ENCODE measurements at regions not wholly inside any gene's neighbourhood (a gene's known extent, or its start where the extent isn't known, plus 50 kb on each side); places are given as distances from the start of the nearest gene placed in this dataset.
A peak's percentile ranks its signal among the peaks of the same experiment; 100 is the strongest.

DNA sequence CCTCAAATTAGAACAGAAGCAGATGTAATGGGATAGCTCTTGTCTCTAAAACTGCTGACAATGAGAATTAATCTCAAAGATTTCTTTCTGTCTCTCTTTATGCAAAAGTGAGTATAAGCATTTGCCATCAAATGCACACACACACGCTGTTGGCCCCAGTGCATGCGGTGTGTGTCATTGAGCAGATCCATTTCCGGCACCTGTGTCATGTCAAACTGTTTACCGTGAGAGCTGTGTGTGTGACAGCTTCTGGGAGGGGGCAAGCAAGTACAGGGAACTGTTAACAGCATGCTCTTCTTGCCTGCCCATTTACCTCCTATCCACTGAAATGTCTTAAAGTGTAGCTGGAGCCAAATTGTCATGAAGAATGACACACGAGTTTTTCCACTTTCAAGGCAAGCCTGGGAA lies 297.9 kb upstream of the FAT4 start:
- Histone ChIP-seq H3K4me2 (ENCODE audit: insufficient read depth, low read length) (no peak overlapping the region), H3K9ac (ENCODE audit: insufficient read depth in 1 of 2, low read depth in 2 of 2, low read length in 2 of 2) (no peak overlapping the region), H3K9me1 (ENCODE audit: control insufficient read depth, insufficient read depth, low read length) (no peaks in the 10 kb centered on the region), H2AFZ (ENCODE audit: low read depth, low read length) (no peak overlapping the region), H3K36me3 (ENCODE audit: control insufficient read depth, insufficient read depth, low read length) (no peaks in the 10 kb centered on the region), H3K79me2 (ENCODE audit: control insufficient read depth, insufficient read depth, low read length) (no peaks in the 10 kb centered on the region), H3K4me1 (replicated peaks in 1 of 2; ENCODE audit: control insufficient read depth in 2 of 2, insufficient read depth in 2 of 2, low read length in 2 of 2) (no peaks in the 10 kb centered on the region), H4K20me1 (replicated peaks; ENCODE audit: control insufficient read depth, insufficient read depth, low read length) (no peaks in the 10 kb centered on the region), H3K27ac (ENCODE audit: extremely low read depth, low read depth, low read length) (no peak overlapping the region), H3K9me3 (replicated peaks; ENCODE audit: control insufficient read depth, insufficient read depth, low read depth, low read length) (no peaks in the 10 kb centered on the region; the same call in 1 of the 2 replicates), H3K27me3 (ENCODE audit: control insufficient read depth in 2 of 2, insufficient read depth in 2 of 2, low read length in 2 of 2) (no peaks in the 10 kb centered on the region), H3K4me3 (no peak overlapping the region)
- CTCF ChIA-PET (ENCODE audit: low intra/inter-chr PET ratio) = no interaction called here
- TF ChIP-seq, protein P1, sequence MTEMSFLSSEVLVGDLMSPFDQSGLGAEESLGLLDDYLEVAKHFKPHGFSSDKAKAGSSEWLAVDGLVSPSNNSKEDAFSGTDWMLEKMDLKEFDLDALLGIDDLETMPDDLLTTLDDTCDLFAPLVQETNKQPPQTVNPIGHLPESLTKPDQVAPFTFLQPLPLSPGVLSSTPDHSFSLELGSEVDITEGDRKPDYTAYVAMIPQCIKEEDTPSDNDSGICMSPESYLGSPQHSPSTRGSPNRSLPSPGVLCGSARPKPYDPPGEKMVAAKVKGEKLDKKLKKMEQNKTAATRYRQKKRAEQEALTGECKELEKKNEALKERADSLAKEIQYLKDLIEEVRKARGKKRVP (CRISPR knock-in tag; IDR thresholded peaks at IDR 0.05) = no peak
- TF ChIP-seq ZNF316 (IDR thresholded peaks at IDR 0.05) (peak; percentile 47; the same call in 1 of the 2 replicates), MAFG (tag; conservative IDR thresholded peaks at IDR 0.05) (peak; percentile 27; the same call in 1 of the 2 replicates)
- TF ChIP-seq, protein P2, sequence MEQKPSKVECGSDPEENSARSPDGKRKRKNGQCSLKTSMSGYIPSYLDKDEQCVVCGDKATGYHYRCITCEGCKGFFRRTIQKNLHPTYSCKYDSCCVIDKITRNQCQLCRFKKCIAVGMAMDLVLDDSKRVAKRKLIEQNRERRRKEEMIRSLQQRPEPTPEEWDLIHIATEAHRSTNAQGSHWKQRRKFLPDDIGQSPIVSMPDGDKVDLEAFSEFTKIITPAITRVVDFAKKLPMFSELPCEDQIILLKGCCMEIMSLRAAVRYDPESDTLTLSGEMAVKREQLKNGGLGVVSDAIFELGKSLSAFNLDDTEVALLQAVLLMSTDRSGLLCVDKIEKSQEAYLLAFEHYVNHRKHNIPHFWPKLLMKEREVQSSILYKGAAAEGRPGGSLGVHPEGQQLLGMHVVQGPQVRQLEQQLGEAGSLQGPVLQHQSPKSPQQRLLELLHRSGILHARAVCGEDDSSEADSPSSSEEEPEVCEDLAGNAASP (IDR thresholded peaks at IDR 0.05) = no peak
- DNase-seq (ENCODE audit: extremely low read depth in 1 of 4, low spot score in 3 of 4) = no peak
- BruUV-seq (replicated peaks) = no TSS peak
- 0% methylated on average over 5 of the region's 5 CpGs for WGBS (ENCODE audit: insufficient coverage, low coverage, missing lambda C conversion rate)
- FAIRE-seq = no peak
- no peak for ATAC-seq
- in situ Hi-C loops (cut with MboI) (no loop called here), intact Hi-C loops (cut with micrococcal nuclease) (no loop called here)
- POLR2A ChIA-PET = no interaction called here

DNA sequence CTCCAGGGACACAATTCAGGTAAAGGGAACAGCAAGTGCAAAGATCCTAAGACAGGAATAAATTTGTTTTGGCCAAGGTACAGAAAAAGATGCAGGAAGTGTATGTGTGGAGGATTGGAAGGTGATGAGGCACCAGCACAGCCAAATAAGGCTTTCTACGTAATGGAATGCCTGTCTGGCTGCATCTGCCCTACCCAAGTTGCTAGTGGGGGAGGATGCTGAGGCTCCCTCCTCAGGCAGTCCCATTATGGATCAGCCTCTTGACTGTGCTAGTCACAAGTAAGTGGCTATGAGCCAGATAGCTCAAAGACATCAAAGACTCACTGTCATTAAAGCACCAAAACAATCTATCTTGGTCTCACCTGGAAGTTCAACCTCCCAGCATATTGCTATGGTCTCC lies 300.9 kb upstream of the FAT4 start:
- H3K27ac ChIP-seq (ENCODE audit: extremely low read depth, low read depth, low read length) = no peak overlapping the region
- no peak overlapping the region for H3K4me2 ChIP-seq (ENCODE audit: insufficient read depth, low read length)
- H3K9me3 ChIP-seq (replicated peaks; ENCODE audit: control insufficient read depth, insufficient read depth, low read depth, low read length) = no peaks in the 10 kb centered on the region; the same call in 1 of the 2 replicates
- H3K36me3 ChIP-seq (ENCODE audit: control insufficient read depth, insufficient read depth, low read length) = no peaks in the 10 kb centered on the region
- H2AFZ ChIP-seq (ENCODE audit: low read depth, low read length) = no peak overlapping the region
- H4K20me1 ChIP-seq (replicated peaks; ENCODE audit: control insufficient read depth, insufficient read depth, low read length) = no peaks in the 10 kb centered on the region
- ChIA-PET POLR2A (no interaction called here), CTCF (ENCODE audit: low intra/inter-chr PET ratio) (no interaction called here)
- intact Hi-C loops (cut with micrococcal nuclease) = no loop called here
- H3K27me3 ChIP-seq (ENCODE audit: control insufficient read depth in 2 of 2, insufficient read depth in 2 of 2, low read length in 2 of 2) = no peaks in the 10 kb centered on the region
- in situ Hi-C loops (cut with MboI) = no loop called here
- no peaks in the 10 kb centered on the region for H3K9me1 ChIP-seq (ENCODE audit: control insufficient read depth, insufficient read depth, low read length)
- no TSS peak for BruUV-seq (replicated peaks)
- no peak overlapping the region for H3K4me3 ChIP-seq
- no peaks in the 10 kb centered on the region for H3K79me2 ChIP-seq (ENCODE audit: control insufficient read depth, insufficient read depth, low read length)
- H3K4me1 ChIP-seq (replicated peaks in 1 of 2; ENCODE audit: control insufficient read depth in 2 of 2, insufficient read depth in 2 of 2, low read length in 2 of 2) = no peaks in the 10 kb centered on the region
- ATAC-seq (no peak), DNase-seq (ENCODE audit: extremely low read depth in 1 of 4, low spot score in 3 of 4) (no peak), FAIRE-seq (no peak)
- no peak overlapping the region for H3K9ac ChIP-seq (ENCODE audit: insufficient read depth in 1 of 2, low read depth in 2 of 2, low read length in 2 of 2)
- TF ChIP-seq TCF3 (CRISPR knock-in tag; IDR thresholded peaks at IDR 0.05) = no peak
- no peak for TF ChIP-seq MEF2A (IDR thresholded peaks at IDR 0.05; ENCODE audit: control insufficient read depth, low read depth, low read length)
- WGBS (ENCODE audit: insufficient coverage, low coverage, missing lambda C conversion rate) = 0% methylated on average over 1 of the region's 1 CpG
